ENCODE measurements at regions not wholly inside any gene's neighbourhood (a gene's known extent, or its start where the extent isn't known, plus 50 kb on each side); places are given as distances from the start of the nearest gene placed in this dataset.

- no peaks in the 10 kb centered on the region for H4K20me1 ChIP-seq (ENCODE audit: insufficient read depth, low read length)
- H3K4me3 ChIP-seq (replicated peaks in 1 of 3; ENCODE audit: low read depth in 2 of 3, low read length in 3 of 3): no peak overlapping the region
- Mint-ChIP-seq H3K4me3 (no peak overlapping the region), H3K4me1 (peaks cover 2% of the 10 kb centered on the region), H3K27me3 (ENCODE audit: low read depth in 3 of 3) (peaks cover 0 to 3% (median 2%) of the 10 kb centered on the region in 3 donors), H3K27ac (no peak overlapping the region), H3K9me3 (no peaks in the 10 kb centered on the region), H3K36me3 (no peaks in the 10 kb centered on the region)
- no CpG with 5 or more reads among the region's 3 CpGs for WGBS (ENCODE audit: insufficient coverage)
- no peak overlapping the region for H3K9ac ChIP-seq (ENCODE audit: insufficient read depth, low read length, poor library complexity, severe bottlenecking)
- no peak overlapping the region for H3K4me2 ChIP-seq (replicated peaks; ENCODE audit: extremely low read depth, low read length, poor library complexity, severe bottlenecking)
- no peak overlapping the region for H3K27ac ChIP-seq (ENCODE audit: low read depth in 1 of 2, low read length in 2 of 2)
- H3K9me3 ChIP-seq (replicated peaks in 1 of 2; ENCODE audit: control insufficient read depth in 1 of 2, insufficient read depth in 1 of 2, low read length in 2 of 2): no peaks in the 10 kb centered on the region
- no peaks in the 10 kb centered on the region for H3K27me3 ChIP-seq (ENCODE audit: control insufficient read depth in 2 of 2, insufficient read depth in 2 of 2, low read length in 2 of 2)
- TF ChIP-seq CTCF (IDR thresholded peaks at IDR 0.05): no peak
- H3K4me1 ChIP-seq (ENCODE audit: control insufficient read depth in 1 of 2, insufficient read depth in 2 of 2, low read length in 2 of 2): no peaks in the 10 kb centered on the region
- no peak overlapping the region for H2AFZ ChIP-seq (ENCODE audit: insufficient read depth, low read depth, low read length, poor library complexity, severe bottlenecking)
- intact Hi-C loops (cut with micrococcal nuclease): no loop called here
- no peaks in the 10 kb centered on the region for H3K36me3 ChIP-seq (replicated peaks in 1 of 2; ENCODE audit: control insufficient read depth in 1 of 2, insufficient read depth in 2 of 2, low read length in 2 of 2)
- DNase-seq: no peak
- H3K79me2 ChIP-seq (ENCODE audit: insufficient read depth, low read length): no peaks in the 10 kb centered on the region
Observed at GRCh38 chr18:47418746-47419145, 167.3 kb upstream of the SKOR2 start.

- H3K4me3 Mint-ChIP-seq: no peak overlapping the region
- no peaks in the 10 kb centered on the region for H3K36me3 Mint-ChIP-seq
- H3K79me2 ChIP-seq (ENCODE audit: insufficient read depth, low read length): no peaks in the 10 kb centered on the region
- no peak overlapping the region for H3K27ac Mint-ChIP-seq
- no peaks in the 10 kb centered on the region for H3K27me3 ChIP-seq (ENCODE audit: control insufficient read depth in 2 of 2, insufficient read depth in 2 of 2, low read length in 2 of 2)
- no peak overlapping the region for H3K27ac ChIP-seq (ENCODE audit: low read depth in 1 of 2, low read length in 2 of 2)
- H3K9me3 ChIP-seq (replicated peaks in 1 of 2; ENCODE audit: control insufficient read depth in 1 of 2, insufficient read depth in 1 of 2, low read length in 2 of 2): no peaks in the 10 kb centered on the region
- no peak overlapping the region for H3K4me2 ChIP-seq (replicated peaks; ENCODE audit: extremely low read depth, low read length, poor library complexity, severe bottlenecking)
- no peak for DNase-seq
- H3K4me1 Mint-ChIP-seq: peaks cover 2% of the 10 kb centered on the region
- no peaks in the 10 kb centered on the region for H3K36me3 ChIP-seq (replicated peaks in 1 of 2; ENCODE audit: control insufficient read depth in 1 of 2, insufficient read depth in 2 of 2, low read length in 2 of 2)
- TF ChIP-seq CTCF (IDR thresholded peaks at IDR 0.05): no peak
- H3K4me1 ChIP-seq (ENCODE audit: control insufficient read depth in 1 of 2, insufficient read depth in 2 of 2, low read length in 2 of 2): no peaks in the 10 kb centered on the region
- 80% methylated on average over 2 of the region's 2 CpGs for WGBS (ENCODE audit: insufficient coverage)
- H2AFZ ChIP-seq (ENCODE audit: insufficient read depth, low read depth, low read length, poor library complexity, severe bottlenecking): no peak overlapping the region
- intact Hi-C loops (cut with micrococcal nuclease): no loop called here
- H3K4me3 ChIP-seq (replicated peaks in 1 of 3; ENCODE audit: low read depth in 2 of 3, low read length in 3 of 3): no peak overlapping the region
- no peaks in the 10 kb centered on the region for H4K20me1 ChIP-seq (ENCODE audit: insufficient read depth, low read length)
- H3K9me3 Mint-ChIP-seq: no peaks in the 10 kb centered on the region
- no peak overlapping the region for H3K9ac ChIP-seq (ENCODE audit: insufficient read depth, low read length, poor library complexity, severe bottlenecking)
- peaks cover 0 to 2% (median 1%) of the 10 kb centered on the region in 3 donors for H3K27me3 Mint-ChIP-seq (ENCODE audit: low read depth in 3 of 3)
Observed at GRCh38 chr18:47417807-47418206, 166.3 kb upstream of the SKOR2 start.
